ENCODE measurements at regions not wholly inside any gene's neighbourhood (a gene's known extent, or its start where the extent isn't known, plus 50 kb on each side); places are given as distances from the start of the nearest gene placed in this dataset.

DNA sequence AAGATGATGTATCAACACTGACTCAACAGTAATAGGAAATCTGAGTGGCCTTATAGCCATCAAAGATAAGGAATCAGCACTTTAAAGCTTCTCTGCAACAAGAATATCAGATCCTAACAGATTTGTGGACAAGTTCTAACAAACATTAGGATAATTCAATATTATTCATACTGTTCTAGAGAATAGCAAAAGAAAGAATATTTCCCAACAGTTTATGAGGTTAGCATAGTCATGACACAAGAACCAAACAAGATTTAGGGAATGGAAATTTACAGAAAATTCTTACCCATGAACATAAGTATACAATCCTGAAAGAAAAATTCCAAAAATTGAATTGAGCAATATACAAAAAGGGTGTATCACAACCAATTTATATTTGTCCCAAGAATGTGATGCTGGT, 64.3 kb upstream of the BTBD3 start:
- Histone ChIP-seq H3K9ac (ENCODE audit: low read depth, low read length, poor library complexity, severe bottlenecking) (no peak overlapping the region), H3K36me3 (ENCODE audit: insufficient read depth, low read length) (no peaks in the 10 kb centered on the region), H3K4me3 (ENCODE audit: low read length, poor library complexity, severe bottlenecking) (no peak overlapping the region), H2AFZ (ENCODE audit: low read length) (no peak overlapping the region), H3K4me1 (ENCODE audit: insufficient read depth, low read length, poor library complexity, severe bottlenecking) (no peaks in the 10 kb centered on the region), H3K9me3 (ENCODE audit: insufficient read depth, low read depth, low read length) (no peaks in the 10 kb centered on the region), H3F3A (ENCODE audit: low read depth) (no peaks in the 10 kb centered on the region), H3K79me2 (ENCODE audit: insufficient read depth, low read length) (no peaks in the 10 kb centered on the region), H3K27me3 (ENCODE audit: insufficient read depth, low read length, poor library complexity, severe bottlenecking) (no peaks in the 10 kb centered on the region), H4K20me1 (ENCODE audit: insufficient read depth, low read length, poor library complexity, severe bottlenecking) (no peaks in the 10 kb centered on the region), H3K4me2 (ENCODE audit: low read depth, low read length, poor library complexity, severe bottlenecking) (no peak overlapping the region), H3K9me2 (replicated peaks; ENCODE audit: low read depth, low read length) (no peaks in the 10 kb centered on the region)
- TF ChIP-seq, protein P1, sequence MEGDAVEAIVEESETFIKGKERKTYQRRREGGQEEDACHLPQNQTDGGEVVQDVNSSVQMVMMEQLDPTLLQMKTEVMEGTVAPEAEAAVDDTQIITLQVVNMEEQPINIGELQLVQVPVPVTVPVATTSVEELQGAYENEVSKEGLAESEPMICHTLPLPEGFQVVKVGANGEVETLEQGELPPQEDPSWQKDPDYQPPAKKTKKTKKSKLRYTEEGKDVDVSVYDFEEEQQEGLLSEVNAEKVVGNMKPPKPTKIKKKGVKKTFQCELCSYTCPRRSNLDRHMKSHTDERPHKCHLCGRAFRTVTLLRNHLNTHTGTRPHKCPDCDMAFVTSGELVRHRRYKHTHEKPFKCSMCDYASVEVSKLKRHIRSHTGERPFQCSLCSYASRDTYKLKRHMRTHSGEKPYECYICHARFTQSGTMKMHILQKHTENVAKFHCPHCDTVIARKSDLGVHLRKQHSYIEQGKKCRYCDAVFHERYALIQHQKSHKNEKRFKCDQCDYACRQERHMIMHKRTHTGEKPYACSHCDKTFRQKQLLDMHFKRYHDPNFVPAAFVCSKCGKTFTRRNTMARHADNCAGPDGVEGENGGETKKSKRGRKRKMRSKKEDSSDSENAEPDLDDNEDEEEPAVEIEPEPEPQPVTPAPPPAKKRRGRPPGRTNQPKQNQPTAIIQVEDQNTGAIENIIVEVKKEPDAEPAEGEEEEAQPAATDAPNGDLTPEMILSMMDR (conservative IDR thresholded peaks at IDR 0.05; ENCODE audit: low read length) = no peak
- no peak for TF ChIP-seq EZH2phosphoT487 (IDR thresholded peaks at IDR 0.05; ENCODE audit: borderline replicate concordance)

DNA sequence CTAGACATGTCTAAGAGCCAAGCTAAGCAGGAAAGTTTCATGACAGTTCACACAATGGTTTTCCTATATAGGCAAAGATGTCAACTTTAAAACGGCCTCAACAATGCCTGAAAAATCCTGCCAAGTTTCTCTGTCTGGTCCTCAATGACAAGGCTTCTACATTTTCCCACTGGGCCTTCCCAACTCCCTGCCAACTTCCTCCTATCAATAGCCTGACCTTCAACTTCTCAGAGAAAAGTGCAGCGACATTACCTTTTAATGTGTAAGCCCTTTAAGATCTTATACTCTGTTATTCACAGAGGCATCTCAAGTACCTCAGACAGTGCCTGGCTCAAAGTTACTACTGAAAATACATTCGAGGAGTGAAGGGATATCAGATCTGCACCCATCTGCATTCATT, 56.2 kb upstream of the BTBD3 start:
- no peak overlapping the region for H3K4me2 ChIP-seq (ENCODE audit: low read depth, low read length, poor library complexity, severe bottlenecking)
- H3K36me3 ChIP-seq (ENCODE audit: insufficient read depth, low read length) = no peaks in the 10 kb centered on the region
- H2AFZ ChIP-seq (ENCODE audit: low read length) = no peak overlapping the region
- H3K79me2 ChIP-seq (ENCODE audit: insufficient read depth, low read length) = no peaks in the 10 kb centered on the region
- TF ChIP-seq, protein P1 (conservative IDR thresholded peaks at IDR 0.05; ENCODE audit: low read length) = no peak
- TF ChIP-seq EZH2phosphoT487 (IDR thresholded peaks at IDR 0.05; ENCODE audit: borderline replicate concordance) = no peak
- H3K4me3 ChIP-seq (ENCODE audit: low read length, poor library complexity, severe bottlenecking) = no peak overlapping the region
- no peaks in the 10 kb centered on the region for H3K4me1 ChIP-seq (ENCODE audit: insufficient read depth, low read length, poor library complexity, severe bottlenecking)
- no peaks in the 10 kb centered on the region for H3K9me2 ChIP-seq (replicated peaks; ENCODE audit: low read depth, low read length)
- no peaks in the 10 kb centered on the region for H3K9me3 ChIP-seq (ENCODE audit: insufficient read depth, low read depth, low read length)
- H4K20me1 ChIP-seq (ENCODE audit: insufficient read depth, low read length, poor library complexity, severe bottlenecking) = no peaks in the 10 kb centered on the region
- no peak overlapping the region for H3K9ac ChIP-seq (ENCODE audit: low read depth, low read length, poor library complexity, severe bottlenecking)
- H3F3A ChIP-seq (ENCODE audit: low read depth) = no peaks in the 10 kb centered on the region
- no peaks in the 10 kb centered on the region for H3K27me3 ChIP-seq (ENCODE audit: insufficient read depth, low read length, poor library complexity, severe bottlenecking)

DNA sequence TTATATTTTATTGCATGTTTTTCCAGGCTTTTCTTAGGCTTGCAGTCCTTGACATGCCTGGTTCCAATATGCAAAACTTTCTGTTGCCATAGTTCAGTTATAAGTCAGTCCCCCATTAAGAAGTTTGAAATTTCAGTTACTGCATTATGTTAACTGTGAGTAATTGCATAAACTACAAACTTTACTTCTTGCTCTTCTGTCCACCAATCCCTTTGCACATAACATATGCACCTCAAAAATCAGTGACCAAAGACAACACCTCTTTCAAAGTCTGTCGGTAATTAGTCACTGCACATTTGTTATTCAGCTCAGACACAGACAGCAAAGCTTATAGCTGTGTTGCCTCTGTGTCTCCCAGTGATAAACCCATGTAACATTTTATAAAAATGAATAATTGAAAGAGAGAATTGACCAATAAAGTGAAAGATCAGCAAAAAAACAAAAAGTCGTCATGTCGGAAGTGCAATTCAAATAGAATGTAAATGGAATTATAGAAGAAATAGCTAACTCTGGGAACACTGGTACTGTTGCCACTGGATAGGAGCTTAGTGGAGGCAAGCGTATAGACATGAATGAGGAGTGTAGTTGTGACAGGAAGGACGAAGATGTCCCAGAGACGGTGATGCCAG, 50.3 kb upstream of the BTBD3 start:
- H3K79me2 ChIP-seq (ENCODE audit: insufficient read depth, low read length) = no peaks in the 10 kb centered on the region
- TF ChIP-seq EZH2phosphoT487 (IDR thresholded peaks at IDR 0.05; ENCODE audit: borderline replicate concordance) = no peak
- TF ChIP-seq, protein P1 (conservative IDR thresholded peaks at IDR 0.05; ENCODE audit: low read length) = no peak
- H3K4me1 ChIP-seq (ENCODE audit: insufficient read depth, low read length, poor library complexity, severe bottlenecking) = no peaks in the 10 kb centered on the region
- H3K4me2 ChIP-seq (ENCODE audit: low read depth, low read length, poor library complexity, severe bottlenecking) = no peak overlapping the region
- no peaks in the 10 kb centered on the region for H4K20me1 ChIP-seq (ENCODE audit: insufficient read depth, low read length, poor library complexity, severe bottlenecking)
- no peaks in the 10 kb centered on the region for H3K9me3 ChIP-seq (ENCODE audit: insufficient read depth, low read depth, low read length)
- no peaks in the 10 kb centered on the region for H3K9me2 ChIP-seq (replicated peaks; ENCODE audit: low read depth, low read length)
- no peak overlapping the region for H2AFZ ChIP-seq (ENCODE audit: low read length)
- no peaks in the 10 kb centered on the region for H3K27me3 ChIP-seq (ENCODE audit: insufficient read depth, low read length, poor library complexity, severe bottlenecking)
- no peaks in the 10 kb centered on the region for H3K36me3 ChIP-seq (ENCODE audit: insufficient read depth, low read length)
- H3F3A ChIP-seq (ENCODE audit: low read depth) = no peaks in the 10 kb centered on the region
- no peak overlapping the region for H3K9ac ChIP-seq (ENCODE audit: low read depth, low read length, poor library complexity, severe bottlenecking)
- no peak overlapping the region for H3K4me3 ChIP-seq (ENCODE audit: low read length, poor library complexity, severe bottlenecking)
